ENCODE measurements at regions not wholly inside any gene's neighbourhood (a gene's known extent, or its start where the extent isn't known, plus 50 kb on each side); places are given as distances from the start of the nearest gene placed in this dataset.

GRCh38 chr3:188043891-188044290, 110.1 kb upstream of the LPP start:
- DNase-seq (ENCODE audit: low read depth), result no peak
- H3K4me3 ChIP-seq (ENCODE audit: low read depth, low read length), result no peak overlapping the region
- no peak for TF ChIP-seq CTCF (IDR thresholded peaks at IDR 0.05; ENCODE audit: low read depth, low read length, missing control alignments)

GRCh38 chr3:188046561-188047211, 107.3 kb upstream of the LPP start:
- no peak for DNase-seq (ENCODE audit: low read depth)
- H3K4me3 ChIP-seq (ENCODE audit: low read depth, low read length), result no peak overlapping the region
- TF ChIP-seq CTCF (IDR thresholded peaks at IDR 0.05; ENCODE audit: low read depth, low read length, missing control alignments), result no peak

- no peak for TF ChIP-seq CTCF (IDR thresholded peaks at IDR 0.05; ENCODE audit: low read depth, low read length, missing control alignments)
- no peak for DNase-seq (ENCODE audit: low read depth)
- no peak overlapping the region for H3K4me3 ChIP-seq (ENCODE audit: low read depth, low read length)
Measured at GRCh38 chr3:188047536-188047935, 106.4 kb upstream of the LPP start.

- TF ChIP-seq CTCF (IDR thresholded peaks at IDR 0.05; ENCODE audit: low read depth, low read length, missing control alignments), result no peak
- no peak overlapping the region for H3K4me3 ChIP-seq (ENCODE audit: low read depth, low read length)
- DNase-seq (ENCODE audit: low read depth), result no peak
Measured at GRCh38 chr3:188049606-188050530, 104.1 kb upstream of the LPP start.

- DNase-seq (ENCODE audit: low read depth), result no peak
- no peak for TF ChIP-seq CTCF (IDR thresholded peaks at IDR 0.05; ENCODE audit: low read depth, low read length, missing control alignments)
- H3K4me3 ChIP-seq (ENCODE audit: low read depth, low read length), result no peak overlapping the region
Measured at GRCh38 chr3:188051801-188052168, 102.2 kb upstream of the LPP start.

GRCh38 chr3:188052169-188053035, 101.6 kb upstream of the LPP start:
- no peak overlapping the region for H3K4me3 ChIP-seq (ENCODE audit: low read depth, low read length)
- DNase-seq (ENCODE audit: low read depth), result no peak
- TF ChIP-seq CTCF (IDR thresholded peaks at IDR 0.05; ENCODE audit: low read depth, low read length, missing control alignments), result no peak
